GM19025 (cell line): ENCODE measurements at regions not wholly inside any gene's neighbourhood (a gene's known extent, or its start where the extent isn't known, plus 50 kb on each side); places are given as distances from the start of the nearest gene placed in this dataset.
"Not testable (repeated sequence)": the region's sequence is repeated elsewhere in the genome, so short reads cannot be mapped to it uniquely, and the experiment has no call there.

Experiments
- ATAC-seq: cut with Tn5 transposase; IDR thresholded peaks from one replicate; pipeline ENCODE4 v1.9.1; 2021; ENCODE audit warnings: mild to moderate bottlenecking, low read depth, moderate library complexity; ENCODE audit not compliant: unreplicated experiment

GRCh38 chr14:85921241-85921640 is 391.3 kb downstream of the FLRT2 start:
- no peak for ATAC-seq

- no peak for ATAC-seq
These were observed 387.8 kb downstream of the FLRT2 start for GRCh38 chr14:85917716-85918115.

GRCh38 chr14:85915711-85916110 is 385.8 kb downstream of the FLRT2 start:
- ATAC-seq, result no peak

GRCh38 chr14:85912141-85912540 is 382.2 kb downstream of the FLRT2 start:
- no peak for ATAC-seq

- no peak for ATAC-seq
These were observed 381.1 kb downstream of the FLRT2 start for GRCh38 chr14:85911044-85911443.

GRCh38 chr14:85909581-85909980 is 379.6 kb downstream of the FLRT2 start:
- ATAC-seq, result no peak

GRCh38 chr14:85907536-85907935 is 377.6 kb downstream of the FLRT2 start:
- no peak for ATAC-seq

- no peak for ATAC-seq
These were observed 367.9 kb downstream of the FLRT2 start for GRCh38 chr14:85897808-85898207.

- no peak for ATAC-seq
These were observed 365.7 kb downstream of the FLRT2 start for GRCh38 chr14:85895603-85896002.

- ATAC-seq, result no peak
These were observed 362.3 kb downstream of the FLRT2 start for GRCh38 chr14:85892251-85892650.

- ATAC-seq, result no peak
These were observed 354.0 kb downstream of the FLRT2 start for GRCh38 chr14:85883966-85884365.

GRCh38 chr14:85883101-85883500 is 353.2 kb downstream of the FLRT2 start:
- no peak for ATAC-seq

- ATAC-seq, result no peak
These were observed 352.0 kb downstream of the FLRT2 start for GRCh38 chr14:85881935-85882334.

- no peak for ATAC-seq
These were observed 348.9 kb downstream of the FLRT2 start for GRCh38 chr14:85878874-85879273.

- ATAC-seq, result no peak
These were observed 343.1 kb downstream of the FLRT2 start for GRCh38 chr14:85873006-85873405.

GRCh38 chr14:85867450-85867849 is 337.5 kb downstream of the FLRT2 start:
- no peak for ATAC-seq

GRCh38 chr14:85865701-85866100 is 335.8 kb downstream of the FLRT2 start:
- ATAC-seq, result no peak

- no peak for ATAC-seq
These were observed 328.7 kb downstream of the FLRT2 start for GRCh38 chr14:85858634-85859033.

GRCh38 chr14:85856430-85856829 is 326.5 kb downstream of the FLRT2 start:
- ATAC-seq, result no peak

GRCh38 chr14:85853996-85854526 is 324.1 kb downstream of the FLRT2 start:
- no peak for ATAC-seq

GRCh38 chr14:85852906-85853305 is 323.0 kb downstream of the FLRT2 start:
- no peak for ATAC-seq

GRCh38 chr14:85852123-85852522 is 322.2 kb downstream of the FLRT2 start:
- ATAC-seq, result not testable (repeated sequence)

- not testable (repeated sequence) for ATAC-seq
These were observed 300.6 kb downstream of the FLRT2 start for GRCh38 chr14:85830549-85830948.
